Fibroblast of the aortic adventitia (primary cell): ENCODE measurements at regions not wholly inside any gene's neighbourhood (a gene's known extent, or its start where the extent isn't known, plus 50 kb on each side); places are given as distances from the start of the nearest gene placed in this dataset.

Experiments
- DNase-seq: peaks from one replicate; pipeline ENCODE4 v3.0.0-alpha.2; 2010; ENCODE audit warnings: low read depth
- H3K4me3 ChIP-seq: 2 replicates; pipeline ENCODE4 v1.5.1; 2011; ENCODE audit warnings: low read depth, mild to moderate bottlenecking, control low read depth, low read length, moderate library complexity
- CTCF ChIP-seq: IDR thresholded peaks from 2 replicates; pipeline ENCODE4 v1.5.1; 2011; ENCODE audit warnings: mild to moderate bottlenecking, low read length, control low read depth, inconsistent platforms; ENCODE audit not compliant: insufficient read depth

DNA sequence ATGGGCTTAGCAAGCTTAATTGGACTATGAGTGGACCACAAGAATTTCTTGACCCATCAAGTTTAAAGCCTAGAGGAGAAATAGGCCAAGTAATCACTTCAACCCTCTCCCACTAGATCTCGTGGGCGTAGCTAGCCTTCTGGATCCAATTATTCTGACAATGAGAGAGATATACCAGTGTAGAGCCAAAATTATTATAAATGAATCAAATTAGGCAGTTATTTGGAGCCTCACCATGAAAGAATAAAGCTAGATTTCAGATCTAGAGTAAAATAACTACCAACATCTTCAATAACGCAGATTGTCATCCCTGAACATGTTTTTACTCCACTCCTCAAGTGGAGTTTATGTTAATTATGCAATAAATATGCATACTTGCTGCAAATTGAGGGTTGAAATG lies 143.9 kb upstream of the CDH20 start:
- TF ChIP-seq CTCF = no peak
- no peak overlapping the region for H3K4me3 ChIP-seq
- no peak for DNase-seq

DNA sequence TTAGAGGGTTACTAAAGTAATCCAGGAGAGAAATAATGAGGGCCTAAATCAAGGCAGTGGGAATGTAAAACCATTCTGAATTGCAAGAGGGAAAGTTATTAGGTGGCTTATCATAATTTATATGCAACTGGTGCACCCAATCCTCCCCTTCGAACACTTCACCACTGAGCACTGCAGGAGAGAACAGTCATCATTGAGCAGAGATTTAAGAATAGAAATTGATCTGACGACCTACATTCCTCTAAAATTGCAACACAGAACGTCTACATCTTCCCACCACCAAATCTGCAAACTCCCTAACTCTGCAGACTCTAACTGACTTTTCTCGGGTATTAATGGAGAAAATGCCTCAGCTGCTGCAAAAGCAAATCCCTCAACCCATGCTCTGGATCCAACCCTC lies 138.5 kb upstream of the CDH20 start:
- TF ChIP-seq CTCF = no peak
- no peak for DNase-seq
- H3K4me3 ChIP-seq = no peak overlapping the region

DNA sequence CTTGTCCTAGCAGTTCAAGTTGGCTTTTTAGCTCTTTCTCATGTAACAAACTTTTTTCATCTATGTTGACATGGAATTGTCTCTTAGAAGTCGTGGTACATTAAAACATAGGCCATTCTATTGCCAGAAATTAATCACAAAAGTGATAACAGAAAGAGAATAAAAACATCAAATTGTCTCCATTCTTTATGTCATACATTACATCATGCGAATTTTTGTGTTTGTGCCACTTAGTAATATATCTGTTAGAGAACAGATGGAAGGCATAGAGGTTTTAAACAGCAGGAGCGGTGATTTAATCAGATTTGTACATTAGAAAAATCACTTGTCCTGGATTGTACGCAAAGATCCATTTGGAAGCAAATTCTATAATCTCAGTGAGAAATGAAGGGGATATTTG lies 136.5 kb upstream of the CDH20 start:
- DNase-seq = no peak
- no peak overlapping the region for H3K4me3 ChIP-seq
- no peak for TF ChIP-seq CTCF

GRCh38 chr18:61198486-61198885 lies 134.7 kb upstream of the CDH20 start:
- DNase-seq = no peak
- TF ChIP-seq CTCF = no peak
- H3K4me3 ChIP-seq = no peak overlapping the region

GRCh38 chr18:61199171-61199848 lies 133.9 kb upstream of the CDH20 start:
- DNase-seq = peak; percentile 34
- no peak overlapping the region for H3K4me3 ChIP-seq
- no peak for TF ChIP-seq CTCF

DNA sequence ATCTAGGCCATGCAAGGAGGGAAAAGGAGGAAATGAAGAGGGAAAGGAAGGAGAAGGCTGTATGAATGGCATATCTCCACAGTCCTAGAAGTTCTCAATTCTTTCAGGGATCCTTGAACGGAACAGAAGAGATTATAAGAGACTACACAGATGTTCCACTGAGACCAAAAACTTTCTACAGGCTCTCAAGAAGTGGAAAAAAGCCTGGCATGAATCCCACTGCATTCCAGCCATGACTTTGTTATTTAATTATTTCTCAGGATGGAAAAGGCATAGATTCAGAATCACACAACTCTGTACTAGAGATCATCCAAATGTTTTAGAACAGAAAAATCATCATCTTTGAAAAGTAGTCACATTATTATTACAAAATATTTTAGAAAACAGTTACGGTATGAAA lies 131.7 kb upstream of the CDH20 start:
- no peak overlapping the region for H3K4me3 ChIP-seq
- peak; percentile 2 for DNase-seq
- TF ChIP-seq CTCF = no peak

GRCh38 chr18:61203151-61203550 lies 130.1 kb upstream of the CDH20 start:
- no peak for DNase-seq
- H3K4me3 ChIP-seq = no peak overlapping the region
- TF ChIP-seq CTCF = no peak
